ENCODE measurements at regions not wholly inside any gene's neighbourhood (a gene's known extent, or its start where the extent isn't known, plus 50 kb on each side); places are given as distances from the start of the nearest gene placed in this dataset.

GRCh38 chr6:74604279-74604678, 601.6 kb downstream of the COL12A1 start:
- WGBS, 5 donors = 63 to 81% (median 65%) methylated on average over 3 of the region's 3 CpGs
- Histone ChIP-seq H3K27me3 (no peaks in the 10 kb centered on the region), H3K4me3 (no peak overlapping the region), H3K9me3 (no peaks in the 10 kb centered on the region), H3K36me3 (no peaks in the 10 kb centered on the region), H3K27ac (no peak overlapping the region), H3K4me1 (peaks cover 0 to 13% (median 0%) of the 10 kb centered on the region in 4 donors)
- no peak for DNase-seq
- intact Hi-C loops (cut with DNase I; ENCODE audit: low total_unique reads) = no loop called here
- TF ChIP-seq EP300 (IDR thresholded peaks at IDR 0.05) (no peak), POLR2AphosphoS5 (IDR thresholded peaks at IDR 0.05) (no peak), POLR2A (IDR thresholded peaks at IDR 0.05) (no peak), CTCF (IDR thresholded peaks at IDR 0.05) (no peak)

- 79 to 88% (median 87%) methylated on average over 2 of the region's 2 CpGs for WGBS, 5 donors
- no peaks in the 10 kb centered on the region for H3K27me3 ChIP-seq
- TF ChIP-seq POLR2AphosphoS5 (IDR thresholded peaks at IDR 0.05) (no peak), POLR2A (IDR thresholded peaks at IDR 0.05) (no peak)
- no peak for DNase-seq
- no peaks in the 10 kb centered on the region for H3K9me3 ChIP-seq
- intact Hi-C loops (cut with DNase I; ENCODE audit: low total_unique reads) = no loop called here
- H3K36me3 ChIP-seq = no peaks in the 10 kb centered on the region
- no peak overlapping the region for H3K27ac ChIP-seq
- no peak overlapping the region for H3K4me3 ChIP-seq
- H3K4me1 ChIP-seq = peaks cover 0 to 13% (median 0%) of the 10 kb centered on the region in 4 donors
Measured at GRCh38 chr6:74603322-74604076, 602.4 kb downstream of the COL12A1 start.

DNA sequence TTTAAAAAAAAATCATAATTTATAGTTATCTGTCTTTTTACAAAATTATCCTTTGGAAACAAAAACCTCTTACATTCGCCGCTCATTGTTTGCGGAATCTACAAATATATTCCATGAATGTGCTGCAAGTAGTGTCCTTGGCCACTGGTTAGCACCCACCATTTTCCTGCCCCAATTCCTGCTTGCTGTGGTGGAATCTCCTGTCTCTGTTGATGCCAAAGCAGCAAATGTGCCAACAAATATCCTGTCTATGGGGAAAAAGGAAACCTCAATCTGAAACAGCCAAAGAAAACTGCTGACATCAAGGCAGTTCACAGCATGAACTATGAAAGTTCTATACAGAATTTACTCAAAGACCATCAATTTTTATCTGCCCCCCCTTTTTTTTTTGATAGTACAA, 603.6 kb downstream of the COL12A1 start:
- no peak for DNase-seq
- Histone ChIP-seq H3K9me3 (no peaks in the 10 kb centered on the region), H3K4me1 (peaks cover 0 to 5% (median 0%) of the 10 kb centered on the region in 4 donors), H3K4me3 (no peak overlapping the region), H3K36me3 (no peaks in the 10 kb centered on the region), H3K27me3 (no peaks in the 10 kb centered on the region), H3K27ac (no peak overlapping the region)
- intact Hi-C loops (cut with DNase I; ENCODE audit: low total_unique reads) = no loop called here
- 89 to 98% (median 94%) methylated on average over 3 of the region's 3 CpGs for WGBS, 5 donors
- TF ChIP-seq POLR2A (IDR thresholded peaks at IDR 0.05) (no peak), POLR2AphosphoS5 (IDR thresholded peaks at IDR 0.05) (no peak), EP300 (IDR thresholded peaks at IDR 0.05) (no peak), CTCF (IDR thresholded peaks at IDR 0.05) (no peak)

DNA sequence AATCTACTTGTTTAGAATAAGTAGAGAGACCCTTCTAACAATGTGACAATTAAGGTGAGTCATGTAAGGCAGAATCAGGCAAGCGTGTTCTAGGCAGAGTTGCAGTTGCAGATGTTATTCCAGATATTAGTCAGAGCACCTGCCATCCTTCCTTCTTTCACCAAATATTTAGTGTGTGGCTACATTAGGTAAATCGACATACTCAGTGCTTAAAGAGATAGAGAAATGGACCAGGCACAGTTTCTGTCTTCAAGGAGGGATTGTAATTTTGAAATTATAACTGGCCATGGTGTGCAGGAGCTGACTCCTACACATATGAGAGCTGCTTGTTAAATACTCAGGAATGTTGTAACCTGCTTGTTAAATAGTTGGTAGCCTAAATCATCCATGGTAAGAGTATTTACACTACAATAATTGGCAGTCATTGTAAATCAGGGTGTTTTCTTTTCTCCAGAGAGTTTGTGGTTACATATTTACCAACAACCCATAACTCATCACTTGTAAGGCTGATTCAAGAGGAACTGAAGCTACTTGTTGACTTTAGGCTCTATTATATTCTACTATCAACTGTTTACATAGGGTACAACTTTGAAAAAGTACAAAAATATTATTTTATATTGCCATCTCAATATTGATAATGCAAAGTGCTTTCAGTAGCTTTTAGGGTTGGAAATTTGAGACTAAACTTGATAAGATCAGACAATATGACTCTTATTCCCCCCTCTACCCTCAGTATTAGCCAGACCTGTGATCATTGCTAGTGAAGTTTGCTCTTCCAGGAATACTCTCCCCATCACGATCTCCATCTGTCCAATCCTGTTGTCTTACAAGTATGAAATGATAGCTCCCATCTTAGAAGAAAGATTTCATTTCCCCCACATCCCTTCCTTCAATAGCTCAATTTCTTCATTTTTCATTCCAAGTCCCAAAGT, 607.1 kb downstream of the COL12A1 start:
- Histone ChIP-seq H3K9me3 (no peaks in the 10 kb centered on the region), H3K36me3 (no peaks in the 10 kb centered on the region), H3K4me3 (no peak overlapping the region), H3K27me3 (no peaks in the 10 kb centered on the region), H3K4me1 (no peaks in the 10 kb centered on the region), H3K27ac (no peak overlapping the region)
- intact Hi-C loops (cut with DNase I; ENCODE audit: low total_unique reads) = no loop called here
- 71 to 81% (median 75%) methylated on average over 3 of the region's 3 CpGs for WGBS, 5 donors
- no peak for DNase-seq
- no peak for TF ChIP-seq POLR2A (IDR thresholded peaks at IDR 0.05)
- TF ChIP-seq CTCF (IDR thresholded peaks at IDR 0.05) = no peak
- TF ChIP-seq POLR2AphosphoS5 (IDR thresholded peaks at IDR 0.05) = no peak
- TF ChIP-seq EP300 (IDR thresholded peaks at IDR 0.05) = no peak

All from stomach (tissue), 8 donors.